ENCODE measurements at regions not wholly inside any gene's neighbourhood (a gene's known extent, or its start where the extent isn't known, plus 50 kb on each side); places are given as distances from the start of the nearest gene placed in this dataset.

DNA sequence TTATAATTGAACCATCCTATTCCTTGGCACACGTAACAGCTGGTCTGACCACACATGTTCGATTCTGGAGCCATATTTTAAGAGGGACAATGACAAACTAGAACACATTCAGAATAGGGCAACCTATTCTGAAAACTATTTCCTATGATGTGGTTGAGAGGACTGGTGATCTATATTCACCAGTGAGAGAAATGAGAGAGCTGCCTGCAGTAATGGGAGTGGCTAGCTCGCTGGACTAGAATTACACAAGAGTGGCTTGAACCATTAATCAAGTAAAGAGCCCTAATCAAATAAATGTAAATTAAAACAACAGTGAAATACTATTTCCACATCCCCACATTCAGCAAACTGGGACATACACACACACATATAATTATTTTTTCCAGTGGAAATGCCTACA is 55.3 kb upstream of the LY86 start:
- DNase-seq, result no peak

DNA sequence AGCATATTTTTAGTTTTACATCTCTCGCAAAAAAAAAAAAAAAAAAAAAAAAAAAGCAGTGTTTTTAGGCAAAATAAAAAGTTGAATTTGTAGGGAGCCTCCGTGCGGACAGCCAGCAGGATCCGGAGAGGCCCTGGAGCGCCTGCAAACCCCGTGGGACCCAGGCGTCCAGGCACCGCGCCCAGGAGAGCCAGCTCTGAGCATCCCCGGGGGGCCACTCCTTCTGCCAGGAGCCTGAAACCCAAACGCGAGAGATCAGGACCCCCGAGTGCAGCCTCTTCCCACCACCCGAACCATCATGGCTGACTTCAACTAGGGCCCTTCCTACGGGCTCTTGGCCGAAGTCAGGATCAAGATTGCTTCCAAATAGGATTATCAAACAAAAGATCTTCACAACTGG is 54.1 kb upstream of the LY86 start:
- DNase-seq, result no peak

DNA sequence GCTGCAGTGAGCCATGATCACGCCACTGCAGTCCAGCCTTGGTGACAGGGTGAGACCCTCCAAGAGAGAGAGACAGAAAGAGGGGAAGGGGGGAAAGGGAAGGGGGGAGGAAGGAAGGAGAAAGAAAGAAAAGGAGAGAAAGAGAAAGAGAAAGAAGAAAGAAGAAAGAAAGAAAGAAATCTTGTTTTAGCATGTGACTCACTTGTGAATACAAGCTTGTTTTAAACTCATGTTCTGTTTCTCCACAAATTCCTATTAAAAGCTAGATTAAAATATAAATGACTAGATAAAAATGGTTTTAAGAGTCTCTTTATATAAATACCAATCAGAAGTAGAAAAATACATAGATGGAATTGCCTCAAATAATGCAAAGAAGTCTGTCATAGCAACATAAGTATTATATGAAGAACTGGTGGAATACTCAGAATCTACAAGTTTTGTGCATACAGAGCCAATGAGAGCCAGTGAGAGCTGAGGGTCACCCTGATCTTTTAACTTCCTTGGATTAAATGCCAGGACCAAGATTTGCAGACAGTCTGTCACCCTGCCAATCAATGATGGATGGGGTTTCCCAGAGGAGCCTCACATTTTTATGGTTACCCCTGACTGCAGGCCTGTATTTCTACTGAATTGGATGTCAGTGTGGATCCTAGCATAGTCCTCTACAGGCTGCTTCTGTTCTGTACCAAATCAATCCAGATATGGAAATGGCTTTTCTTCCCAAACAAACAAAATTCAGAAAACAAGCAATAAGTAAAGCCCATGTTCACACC is 50.8 kb upstream of the LY86 start:
- DNase-seq, result no peak

DNA sequence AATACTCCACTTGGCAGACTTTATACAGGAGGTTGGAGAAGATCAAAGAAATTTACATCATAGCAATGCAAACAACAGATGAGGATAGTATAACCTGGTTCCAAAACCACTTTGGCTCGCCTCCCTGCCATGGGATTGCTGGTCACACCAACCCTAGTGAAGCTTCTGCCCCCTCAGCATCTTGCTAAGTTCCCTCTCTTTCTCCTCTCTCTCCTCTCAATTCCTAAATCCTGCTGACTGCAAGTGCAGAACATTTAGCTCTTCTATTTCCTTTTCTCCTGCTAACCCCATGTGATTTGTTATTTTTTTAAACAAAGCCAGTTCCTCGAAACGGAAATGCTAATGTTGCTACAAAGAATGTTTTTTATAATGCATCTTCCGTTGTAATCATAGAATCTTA is 50.3 kb upstream of the LY86 start:
- no peak for DNase-seq

Data from stimulated activated CD8-positive, alpha-beta memory T cell treated with anti-CD3 and anti-CD28 coated beads, Interleukin-4, amount 100 ng/mL, for 48 hours (primary cell).